ENCODE measurements at regions not wholly inside any gene's neighbourhood (a gene's known extent, or its start where the extent isn't known, plus 50 kb on each side); places are given as distances from the start of the nearest gene placed in this dataset.

DNA sequence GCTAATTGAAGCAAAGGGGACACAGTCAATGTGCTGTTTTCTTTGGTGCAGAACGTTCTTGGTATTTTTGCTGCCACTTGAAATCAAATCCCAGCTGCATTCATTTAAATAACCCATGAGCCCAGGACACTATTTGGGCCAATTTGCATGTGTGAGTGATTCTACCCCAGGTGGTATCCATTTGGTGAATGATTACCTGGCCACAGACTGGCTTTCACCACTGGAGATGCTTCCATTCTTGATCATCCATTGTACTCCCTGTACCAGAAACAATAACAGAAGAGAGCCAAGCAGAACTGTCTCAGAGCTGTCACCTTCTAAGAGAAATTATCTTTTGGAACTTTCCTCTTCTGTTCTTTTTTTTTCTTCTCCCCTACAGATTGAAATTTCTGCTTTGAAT lies 139.7 kb upstream of the RARB start:
- TF ChIP-seq, protein P1, sequence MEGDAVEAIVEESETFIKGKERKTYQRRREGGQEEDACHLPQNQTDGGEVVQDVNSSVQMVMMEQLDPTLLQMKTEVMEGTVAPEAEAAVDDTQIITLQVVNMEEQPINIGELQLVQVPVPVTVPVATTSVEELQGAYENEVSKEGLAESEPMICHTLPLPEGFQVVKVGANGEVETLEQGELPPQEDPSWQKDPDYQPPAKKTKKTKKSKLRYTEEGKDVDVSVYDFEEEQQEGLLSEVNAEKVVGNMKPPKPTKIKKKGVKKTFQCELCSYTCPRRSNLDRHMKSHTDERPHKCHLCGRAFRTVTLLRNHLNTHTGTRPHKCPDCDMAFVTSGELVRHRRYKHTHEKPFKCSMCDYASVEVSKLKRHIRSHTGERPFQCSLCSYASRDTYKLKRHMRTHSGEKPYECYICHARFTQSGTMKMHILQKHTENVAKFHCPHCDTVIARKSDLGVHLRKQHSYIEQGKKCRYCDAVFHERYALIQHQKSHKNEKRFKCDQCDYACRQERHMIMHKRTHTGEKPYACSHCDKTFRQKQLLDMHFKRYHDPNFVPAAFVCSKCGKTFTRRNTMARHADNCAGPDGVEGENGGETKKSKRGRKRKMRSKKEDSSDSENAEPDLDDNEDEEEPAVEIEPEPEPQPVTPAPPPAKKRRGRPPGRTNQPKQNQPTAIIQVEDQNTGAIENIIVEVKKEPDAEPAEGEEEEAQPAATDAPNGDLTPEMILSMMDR (IDR thresholded peaks at IDR 0.05 in 2 of 3, conservative IDR thresholded peaks at IDR 0.05 in 1 of 3; ENCODE audit: control insufficient read depth in 2 of 3, extremely low read depth in 1 of 3, insufficient read depth in 1 of 3, low read depth in 3 of 3, low read length in 3 of 3), result no peak
- TF ChIP-seq SP1 (IDR thresholded peaks at IDR 0.05; ENCODE audit: low read depth, low read length), result no peak
- TF ChIP-seq, protein P2, sequence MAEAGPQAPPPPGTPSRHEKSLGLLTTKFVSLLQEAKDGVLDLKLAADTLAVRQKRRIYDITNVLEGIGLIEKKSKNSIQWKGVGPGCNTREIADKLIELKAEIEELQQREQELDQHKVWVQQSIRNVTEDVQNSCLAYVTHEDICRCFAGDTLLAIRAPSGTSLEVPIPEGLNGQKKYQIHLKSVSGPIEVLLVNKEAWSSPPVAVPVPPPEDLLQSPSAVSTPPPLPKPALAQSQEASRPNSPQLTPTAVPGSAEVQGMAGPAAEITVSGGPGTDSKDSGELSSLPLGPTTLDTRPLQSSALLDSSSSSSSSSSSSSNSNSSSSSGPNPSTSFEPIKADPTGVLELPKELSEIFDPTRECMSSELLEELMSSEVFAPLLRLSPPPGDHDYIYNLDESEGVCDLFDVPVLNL (IDR thresholded peaks at IDR 0.05; ENCODE audit: low read depth, low read length), result no peak

Data from GM12878 (cell line).